HG03571 (cell line): ENCODE measurements at regions not wholly inside any gene's neighbourhood (a gene's known extent, or its start where the extent isn't known, plus 50 kb on each side); places are given as distances from the start of the nearest gene placed in this dataset.
"Not testable (repeated sequence)": the region's sequence is repeated elsewhere in the genome, so short reads cannot be mapped to it uniquely, and the experiment has no call there.

Experiments
- ATAC-seq: cut with Tn5 transposase; IDR thresholded peaks from one replicate; pipeline ENCODE4 v1.9.1; 2021; ENCODE audit not compliant: unreplicated experiment

DNA sequence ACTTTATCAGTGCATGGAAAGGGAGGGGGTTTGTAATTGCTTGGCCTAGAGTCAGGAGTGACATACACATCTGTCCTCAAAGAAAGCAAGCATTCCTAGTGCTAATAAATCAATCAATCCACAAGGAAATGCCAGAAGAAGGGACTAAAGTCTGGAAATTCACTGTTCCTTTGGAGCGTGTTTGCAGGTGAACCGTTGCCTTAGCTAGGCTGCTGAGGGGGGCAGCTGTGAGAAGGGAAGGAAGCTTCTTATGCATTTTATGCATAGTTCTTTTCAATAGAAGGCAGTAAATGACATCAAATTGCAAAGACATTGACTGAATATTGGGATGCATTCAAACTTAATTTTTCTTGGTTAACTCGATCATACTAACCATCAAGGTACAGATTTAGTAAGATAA, 1092.5 kb upstream of the SEMA6A start:
- ATAC-seq: no peak

DNA sequence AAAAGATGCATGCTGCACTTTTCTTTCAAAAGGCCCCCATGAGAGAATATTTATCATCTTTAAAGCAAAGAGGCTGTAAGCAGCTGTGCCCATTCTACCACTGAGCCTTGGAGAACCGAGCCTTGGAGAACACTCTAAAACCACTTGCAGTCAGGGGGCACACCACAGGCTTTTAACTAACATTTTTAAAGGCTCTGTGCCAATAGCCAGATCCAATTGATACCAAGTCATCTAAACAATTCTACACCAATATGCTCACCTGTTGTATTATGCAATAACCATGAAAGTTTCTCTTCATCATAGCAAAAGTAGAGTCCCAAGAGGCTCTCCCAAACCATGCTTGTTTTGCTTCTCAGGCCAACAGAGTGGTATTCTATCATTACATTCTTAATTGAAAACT, 1090.5 kb upstream of the SEMA6A start:
- ATAC-seq: no peak

DNA sequence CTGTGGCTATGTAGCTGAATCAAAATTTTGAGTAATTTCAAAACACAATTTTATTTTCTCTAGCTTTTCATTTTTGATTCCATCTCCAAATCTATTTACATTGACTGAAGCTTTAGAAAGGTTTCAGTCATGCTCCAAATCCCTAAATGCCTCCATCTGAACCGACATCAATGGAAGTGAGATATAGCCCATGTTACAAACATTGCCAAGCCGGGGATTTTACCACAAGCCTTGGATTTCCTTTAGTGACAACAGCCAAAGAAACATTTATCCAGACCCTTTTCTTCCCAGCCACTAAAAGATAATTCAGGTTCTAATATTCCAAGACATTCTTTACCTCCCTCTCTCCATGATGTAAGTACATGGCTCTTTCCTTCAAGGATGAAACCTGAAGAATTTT, 1087.7 kb upstream of the SEMA6A start:
- no peak for ATAC-seq

DNA sequence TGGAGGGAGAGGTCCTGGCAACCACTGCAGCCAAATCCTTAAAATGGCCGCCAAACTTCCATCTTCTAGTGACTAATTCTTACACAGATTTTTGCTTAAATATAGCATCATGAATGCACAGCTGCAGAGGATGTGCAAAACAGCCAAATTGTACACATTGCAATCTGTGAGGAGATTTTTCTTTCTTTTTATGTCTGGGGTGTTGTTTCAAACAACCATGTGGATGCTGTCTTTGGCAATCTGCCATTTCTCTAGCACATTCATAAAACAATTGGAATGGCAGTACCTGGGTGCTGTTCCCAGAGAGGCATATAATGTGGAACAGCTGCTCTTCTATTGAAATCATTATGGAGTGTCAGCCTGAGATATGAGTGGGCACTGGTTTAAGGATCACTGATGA, 1082.9 kb upstream of the SEMA6A start:
- ATAC-seq: no peak

DNA sequence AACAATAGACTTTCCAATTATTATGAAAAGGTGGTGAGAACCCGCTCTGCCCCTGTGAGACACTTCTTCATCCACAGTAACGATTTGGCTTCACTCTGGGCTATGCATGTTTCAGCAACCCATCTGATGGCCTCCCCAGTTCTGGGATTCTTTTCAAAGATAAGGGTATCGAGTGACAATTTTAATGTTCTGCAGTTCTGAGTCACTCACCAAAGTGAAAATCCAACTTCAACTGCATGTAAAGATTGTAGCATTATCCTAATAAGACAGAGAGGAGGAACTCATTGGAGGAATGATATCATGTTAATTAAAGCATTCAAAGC, 1078.3 kb upstream of the SEMA6A start:
- no peak for ATAC-seq

DNA sequence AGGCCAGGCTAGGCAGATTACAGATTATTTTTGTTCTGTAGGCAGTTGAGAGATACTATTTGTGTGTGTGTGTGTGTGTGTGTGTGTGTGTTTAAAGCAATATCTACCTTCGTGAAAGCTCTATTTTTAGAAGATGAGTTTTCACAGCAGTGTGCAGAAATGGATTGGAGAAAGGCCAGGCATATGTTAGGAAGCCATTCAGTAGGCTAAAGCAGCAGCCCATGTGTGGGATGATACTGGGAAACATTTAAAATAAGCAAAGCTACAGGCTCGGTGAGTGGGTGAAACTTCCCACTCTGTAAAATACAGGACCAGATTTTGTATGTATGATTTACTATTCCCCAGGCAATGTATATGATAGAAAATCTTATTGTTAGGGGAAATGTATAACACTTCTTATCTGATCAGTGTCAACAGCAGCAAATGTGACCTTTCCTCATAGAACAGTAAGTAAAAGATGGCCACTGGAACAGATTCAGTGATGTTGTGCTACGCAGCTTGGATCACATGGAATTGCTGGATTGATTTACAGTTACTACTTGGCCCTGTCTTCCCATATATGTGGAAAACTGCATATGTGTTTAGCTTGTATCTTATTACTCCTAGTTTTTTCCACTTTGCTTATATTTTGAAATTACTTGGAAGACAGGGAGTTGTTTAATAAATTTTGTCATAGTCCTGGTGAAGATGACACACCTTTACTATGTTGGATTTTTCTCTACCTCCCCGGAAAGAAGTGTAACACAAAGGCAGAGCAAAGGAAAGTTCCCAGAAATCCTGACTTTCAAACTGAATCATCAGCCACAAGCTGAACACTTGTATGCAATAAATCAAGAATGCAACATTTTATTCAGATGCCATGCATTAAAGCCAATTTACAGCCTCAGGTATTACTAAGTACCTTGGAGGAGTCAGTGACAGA, 1077.7 kb upstream of the SEMA6A start:
- no peak for ATAC-seq

DNA sequence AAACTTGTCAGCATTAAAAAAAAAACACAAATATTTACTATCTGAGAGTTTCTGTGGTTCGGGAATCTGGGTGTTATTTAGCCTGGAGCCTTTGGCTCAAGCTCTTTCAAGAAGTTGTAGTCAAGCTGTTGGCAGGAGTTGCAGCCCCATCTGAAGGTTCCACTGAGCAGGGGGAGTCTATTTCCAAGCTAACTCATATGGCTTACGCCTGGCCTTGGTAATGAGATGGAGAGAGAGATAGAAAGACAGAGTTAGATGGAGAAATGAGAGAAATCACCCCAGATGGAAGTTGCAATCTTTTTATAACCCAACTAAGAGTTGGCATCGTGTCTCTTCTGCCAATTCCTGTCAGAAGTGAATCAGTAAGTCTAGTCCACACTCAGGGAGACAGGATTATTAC, 1075.2 kb upstream of the SEMA6A start:
- ATAC-seq: no peak

DNA sequence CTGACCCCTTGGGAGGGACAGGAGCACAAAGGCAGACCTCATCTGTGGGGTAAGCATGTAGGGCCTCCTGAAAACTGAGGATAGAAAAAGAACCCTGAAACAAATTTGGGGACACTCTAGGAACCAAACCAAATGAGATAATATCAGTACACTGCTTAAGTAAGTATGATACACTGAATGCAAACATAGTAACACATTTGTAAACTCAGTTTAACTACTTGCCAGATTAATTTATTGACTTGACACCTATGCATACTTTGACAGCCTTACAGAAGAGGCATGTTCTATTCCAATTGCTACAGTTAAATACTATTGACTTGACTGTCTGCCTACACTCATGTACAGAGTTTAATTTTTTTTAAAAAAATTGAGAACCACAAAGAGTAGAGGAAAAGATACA, 1070.8 kb upstream of the SEMA6A start:
- no peak for ATAC-seq

DNA sequence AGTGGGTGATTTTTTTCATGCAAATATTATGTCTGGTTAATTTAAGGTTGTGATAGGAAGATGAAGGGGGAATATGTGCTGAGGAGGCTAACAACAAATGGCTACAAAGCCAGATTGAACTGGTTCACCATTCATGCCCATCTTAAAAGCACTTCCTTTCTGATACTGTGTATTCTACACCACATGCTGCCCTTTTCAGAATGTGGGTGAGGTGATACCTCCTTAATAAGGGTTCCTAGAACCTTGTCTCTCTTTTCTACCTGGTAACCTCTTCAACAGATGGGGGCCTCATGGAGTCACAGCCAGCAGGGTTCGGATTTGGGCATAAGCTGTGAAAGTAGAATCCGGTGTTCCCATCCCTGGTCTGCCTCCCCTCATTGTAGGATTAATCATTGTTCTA, 1064.0 kb upstream of the SEMA6A start:
- ATAC-seq: no peak

DNA sequence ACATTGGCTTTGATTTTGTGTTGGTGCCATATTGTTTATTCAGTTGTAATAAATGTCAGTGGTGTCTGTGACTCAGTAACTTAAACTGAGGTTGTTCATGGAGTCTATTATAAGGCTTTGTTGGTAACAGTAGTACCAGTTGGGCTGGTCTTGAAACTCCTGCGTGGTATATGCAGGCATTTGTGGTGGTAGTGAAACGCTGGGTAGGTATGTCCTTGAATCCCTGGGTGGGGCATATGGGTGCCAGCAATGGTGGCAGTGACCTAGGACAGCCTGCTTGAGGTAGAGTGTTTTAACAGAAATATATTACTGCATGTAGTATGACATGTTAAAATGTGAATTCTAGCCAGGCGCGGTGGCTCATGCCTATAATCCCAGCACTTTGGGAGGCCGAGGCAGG, 1058.5 kb upstream of the SEMA6A start:
- no peak for ATAC-seq

DNA sequence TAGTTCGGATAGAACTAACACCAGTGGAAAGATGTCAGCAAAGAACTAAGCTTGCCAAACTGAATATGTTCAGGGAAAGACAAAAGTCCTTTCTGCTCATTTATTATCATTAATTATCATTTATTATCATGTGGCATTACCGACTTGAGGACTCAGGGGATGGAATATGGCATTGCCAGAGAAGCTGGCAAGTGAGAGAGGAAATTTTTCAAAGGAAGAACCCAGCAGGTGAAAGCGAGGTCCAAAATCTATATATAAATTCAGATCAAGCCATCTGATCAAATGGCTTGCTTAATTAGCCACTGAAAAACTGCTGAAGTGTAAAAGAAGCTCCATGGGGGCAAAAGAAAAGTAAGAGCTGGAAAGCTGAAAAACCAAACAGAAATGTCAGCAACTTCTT, 1049.6 kb upstream of the SEMA6A start:
- no peak for ATAC-seq

DNA sequence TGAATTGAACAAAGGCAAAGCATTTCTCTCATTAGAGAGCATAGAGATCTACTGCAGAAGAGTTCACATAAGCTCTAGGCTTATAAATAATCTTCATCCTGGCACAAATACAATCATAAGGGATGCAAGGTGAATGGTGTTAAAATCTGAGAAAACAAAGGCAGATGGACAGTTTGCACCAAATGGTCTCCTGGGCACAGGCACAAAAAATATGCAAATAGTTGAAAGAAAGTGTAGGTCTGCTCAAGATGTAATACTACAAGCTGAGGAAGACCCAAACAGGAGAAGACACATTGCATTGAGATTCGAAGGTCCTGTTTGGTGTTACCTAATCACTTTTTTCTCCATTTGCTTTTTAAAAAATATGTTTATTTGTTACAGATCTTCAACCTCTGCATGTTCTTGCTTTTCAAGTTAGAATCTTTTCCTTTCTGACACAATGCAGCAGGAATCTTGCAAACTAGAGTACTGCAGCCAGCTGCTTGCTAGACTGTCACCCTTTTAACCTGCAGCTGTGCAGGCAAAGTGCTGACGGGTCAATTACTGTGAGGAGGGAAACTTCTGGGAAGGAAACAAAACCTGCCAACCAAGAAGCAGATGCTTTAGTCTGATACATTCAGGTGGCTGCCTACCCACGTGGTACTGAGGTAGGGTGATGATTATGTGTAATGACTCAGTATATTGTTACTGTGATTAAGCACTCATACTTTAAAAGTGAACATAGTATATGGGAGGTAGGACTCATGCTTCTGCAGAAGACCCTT, 1048.6 kb upstream of the SEMA6A start:
- no peak for ATAC-seq

DNA sequence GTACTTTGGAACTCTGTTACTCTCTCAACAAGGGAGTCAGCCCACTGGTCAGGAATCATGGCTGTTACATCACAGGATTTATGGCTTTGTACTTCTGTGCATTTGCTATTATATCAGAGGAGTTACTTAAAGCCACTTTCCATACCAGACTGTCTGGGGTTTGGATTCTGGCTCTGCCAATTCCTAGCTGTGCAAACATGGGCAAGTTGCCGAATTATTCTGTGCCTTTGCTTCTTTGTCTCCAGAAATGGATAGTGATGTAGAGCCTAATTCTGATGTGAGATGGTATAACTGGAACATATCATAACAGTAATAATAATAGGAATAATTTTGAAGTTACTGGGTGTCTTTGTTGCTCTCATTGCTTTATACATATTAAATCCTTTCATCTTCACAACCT, 1047.3 kb upstream of the SEMA6A start:
- ATAC-seq: no peak

DNA sequence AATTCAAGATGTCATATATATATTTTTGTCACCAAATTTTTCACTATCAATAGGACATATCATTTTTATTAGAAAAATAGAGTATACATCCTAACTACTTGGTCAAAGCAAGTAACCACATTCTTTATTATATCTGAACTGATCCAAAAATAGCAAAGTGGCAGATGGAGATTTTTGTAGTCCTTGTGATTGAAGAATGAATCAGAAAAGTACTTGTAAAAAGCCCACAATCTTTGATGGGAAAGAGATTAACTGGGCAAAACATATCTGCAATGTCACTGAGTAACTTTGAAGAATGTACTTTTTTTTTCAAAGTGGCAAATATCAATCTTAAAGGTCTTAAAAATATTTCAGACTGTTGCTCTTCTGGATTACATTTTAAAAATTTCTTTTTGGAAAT, 1040.6 kb upstream of the SEMA6A start:
- no peak for ATAC-seq

DNA sequence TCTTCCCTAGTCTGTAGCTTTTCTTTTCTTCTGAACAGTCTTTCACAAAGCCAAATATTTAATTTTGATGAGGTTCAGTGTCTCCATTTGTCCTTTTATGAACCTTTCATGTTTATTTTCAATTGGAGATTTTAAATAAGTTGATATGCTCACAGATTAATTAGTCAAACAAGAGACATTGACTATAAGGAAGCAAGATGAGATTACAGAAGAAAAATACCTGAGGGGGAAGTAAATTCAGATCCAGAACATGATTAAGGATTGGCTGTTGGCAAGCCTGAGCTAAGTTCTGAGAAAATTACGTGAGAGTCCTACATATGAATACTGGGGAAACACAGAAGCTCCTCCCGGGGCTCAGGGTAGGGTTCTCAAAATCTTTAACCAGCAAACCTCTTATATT, 1039.8 kb upstream of the SEMA6A start:
- ATAC-seq: no peak

DNA sequence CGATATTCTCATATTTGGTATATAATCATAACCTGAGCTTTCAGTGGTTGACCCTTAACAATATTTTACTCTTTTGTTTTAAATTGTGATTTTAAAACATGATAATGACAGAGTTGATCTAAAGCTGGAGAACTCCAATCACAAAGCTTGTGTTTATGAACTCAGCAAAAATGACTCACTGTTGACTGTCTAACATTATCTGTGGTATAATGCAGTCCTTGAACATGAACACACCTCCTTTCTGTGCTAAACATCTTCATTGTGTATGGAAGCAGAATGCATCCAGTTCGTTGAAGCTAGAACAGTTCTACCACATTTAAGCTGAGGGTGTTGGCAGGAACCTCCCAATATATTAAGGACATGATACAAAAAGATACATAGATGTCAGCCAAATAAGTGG, 1030.2 kb upstream of the SEMA6A start:
- ATAC-seq: no peak

DNA sequence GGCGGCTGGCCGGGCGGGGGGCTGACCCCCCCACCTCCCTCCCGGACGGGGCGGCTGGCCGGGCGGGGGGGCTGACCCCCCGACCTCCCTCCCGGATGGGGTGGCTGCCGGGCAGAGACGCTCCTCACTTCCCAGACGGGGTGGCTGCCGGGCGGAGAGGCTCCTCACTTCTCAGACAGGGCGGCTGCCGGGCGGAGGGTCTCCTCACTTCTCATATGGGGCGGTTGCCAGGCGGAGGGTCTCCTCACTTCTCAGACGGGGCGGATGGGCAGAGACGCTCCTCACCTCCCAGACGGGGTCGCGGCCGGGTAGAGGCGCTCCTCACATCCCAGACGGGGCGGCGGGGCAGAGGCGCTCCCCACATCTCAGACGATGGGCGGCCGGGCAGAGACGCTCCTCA, 1025.2 kb upstream of the SEMA6A start:
- ATAC-seq: not testable (repeated sequence)

DNA sequence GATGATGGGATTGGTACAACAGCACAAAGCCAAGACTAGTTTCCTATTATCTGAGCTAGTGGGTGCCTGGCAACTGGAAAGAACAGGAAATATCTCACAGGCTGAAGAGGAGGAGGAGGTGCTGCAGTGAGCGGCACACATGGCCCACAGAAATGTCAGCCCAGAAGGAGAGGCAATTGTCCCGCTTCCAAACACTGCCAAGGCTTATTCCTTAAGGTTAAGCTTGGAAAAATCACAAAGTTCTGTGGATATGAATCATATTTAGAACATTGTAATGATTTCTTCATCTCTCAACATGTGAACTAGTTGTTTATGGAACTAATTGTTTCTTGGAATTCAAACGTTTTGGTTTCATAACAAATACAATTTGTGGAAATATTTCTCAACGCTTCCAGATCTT, 1019.5 kb upstream of the SEMA6A start:
- ATAC-seq: no peak

DNA sequence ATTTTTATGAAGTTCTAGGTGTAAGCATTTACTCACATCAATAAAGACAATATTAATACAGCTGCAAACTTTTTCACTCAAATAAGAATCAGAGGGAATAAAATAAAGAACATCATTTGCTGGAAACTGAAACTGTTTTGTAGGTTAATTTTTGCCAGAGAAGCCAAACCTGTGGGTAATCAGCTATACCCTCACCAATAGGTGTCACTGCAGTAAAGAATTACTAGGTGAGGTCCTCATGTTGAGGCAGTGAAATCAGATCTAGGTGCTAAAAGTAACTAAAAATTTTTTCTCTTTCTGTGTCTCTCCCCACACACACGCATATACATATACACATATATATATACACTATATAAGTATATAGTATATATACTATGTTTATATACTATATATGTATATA, 1016.3 kb upstream of the SEMA6A start:
- peak; percentile 68 for ATAC-seq

DNA sequence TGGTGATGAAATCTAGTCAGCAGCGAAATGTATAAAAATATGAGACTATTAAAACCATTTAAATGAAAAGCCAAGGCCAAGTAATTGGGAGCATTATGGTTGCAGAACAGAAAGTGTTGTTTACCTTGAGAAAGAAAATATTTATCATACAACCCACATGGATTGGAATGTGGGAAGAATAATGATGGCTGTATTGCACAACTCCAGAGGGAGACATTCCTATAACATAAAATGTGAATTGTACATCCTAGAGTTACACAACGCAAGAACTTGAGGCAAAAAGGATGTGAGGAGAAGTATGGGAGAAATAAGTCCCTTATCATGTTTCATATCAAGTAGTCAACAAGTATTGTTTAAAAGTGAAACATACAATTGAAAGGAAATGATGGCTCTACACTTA, 1014.0 kb upstream of the SEMA6A start:
- ATAC-seq: no peak

DNA sequence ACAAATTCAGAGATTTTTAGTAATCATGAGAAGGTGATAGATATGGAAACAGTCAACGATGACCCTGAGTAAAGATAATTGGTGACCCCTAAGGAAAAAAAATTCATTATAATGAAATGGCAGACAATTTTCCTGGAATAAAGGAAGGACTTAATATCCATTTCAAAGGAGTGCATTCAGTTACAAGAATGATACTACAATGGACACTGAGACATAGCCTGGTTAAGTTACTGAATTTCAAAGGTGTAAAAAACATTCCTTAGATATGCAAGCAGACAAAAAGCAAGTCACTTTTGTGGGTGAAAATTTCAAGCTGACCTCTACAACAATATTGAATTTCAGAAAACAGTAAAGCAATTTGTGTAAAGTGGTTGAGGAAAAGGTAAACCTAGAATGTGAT, 1012.5 kb upstream of the SEMA6A start:
- ATAC-seq: no peak

DNA sequence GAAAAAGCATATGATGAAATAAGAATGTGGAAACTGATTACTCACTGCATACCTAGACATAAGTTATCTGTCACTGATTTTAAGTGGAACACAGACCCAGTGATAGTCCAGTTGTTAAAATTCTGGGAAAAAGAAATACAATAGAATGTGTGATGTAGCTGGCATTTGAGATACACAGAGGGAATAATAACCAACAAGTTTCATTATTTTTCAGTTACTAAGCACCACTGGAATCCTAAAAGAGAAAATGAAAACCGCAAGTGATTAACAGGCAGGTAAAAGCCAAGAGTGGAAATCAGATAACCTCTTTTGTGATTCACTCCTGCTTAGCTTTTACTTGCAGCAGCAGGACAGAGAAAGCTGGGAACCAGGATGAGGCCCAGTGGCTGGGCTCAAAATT, 994.0 kb upstream of the SEMA6A start:
- no peak for ATAC-seq

DNA sequence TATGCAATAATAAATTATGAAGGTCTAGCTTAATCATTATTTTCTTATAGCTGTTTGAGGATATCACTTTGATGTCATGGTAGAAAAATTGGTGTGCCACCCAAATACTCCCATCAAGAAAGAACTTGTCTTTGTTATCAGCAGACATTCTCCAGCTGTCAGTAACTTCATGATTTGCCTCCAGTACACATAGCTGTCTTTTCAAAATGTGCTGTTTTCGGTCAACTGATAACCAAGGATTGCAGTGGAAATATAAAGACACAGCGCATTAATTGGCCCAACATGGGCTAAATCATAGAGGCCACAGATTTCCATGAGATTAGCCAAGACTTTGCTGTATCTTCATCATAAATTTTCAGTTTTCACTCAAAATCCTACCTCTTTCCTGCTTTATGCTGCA, 993.5 kb upstream of the SEMA6A start:
- ATAC-seq: no peak
